ENCODE measurements at regions not wholly inside any gene's neighbourhood (a gene's known extent, or its start where the extent isn't known, plus 50 kb on each side); places are given as distances from the start of the nearest gene placed in this dataset.

DNA sequence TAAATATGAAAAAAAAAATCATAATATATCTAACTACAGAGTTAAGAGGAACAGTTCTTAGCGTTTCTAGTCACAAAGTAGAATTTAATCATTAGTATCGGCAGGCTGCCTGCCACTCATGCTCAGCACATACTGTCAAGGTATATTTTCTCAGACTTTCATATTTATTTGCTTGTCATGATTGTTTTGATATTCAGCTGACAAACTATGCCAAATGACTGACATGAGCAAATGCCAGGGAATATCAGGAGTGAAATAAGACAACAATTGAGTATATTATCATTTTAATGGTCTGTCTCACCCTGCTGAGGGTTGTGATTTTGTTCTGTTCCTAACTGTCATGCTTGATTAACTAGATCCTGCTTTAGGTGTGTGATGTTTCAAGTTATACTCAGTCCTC lies 395.0 kb upstream of the SPOCK3 start:
- TF ChIP-seq, protein P1, sequence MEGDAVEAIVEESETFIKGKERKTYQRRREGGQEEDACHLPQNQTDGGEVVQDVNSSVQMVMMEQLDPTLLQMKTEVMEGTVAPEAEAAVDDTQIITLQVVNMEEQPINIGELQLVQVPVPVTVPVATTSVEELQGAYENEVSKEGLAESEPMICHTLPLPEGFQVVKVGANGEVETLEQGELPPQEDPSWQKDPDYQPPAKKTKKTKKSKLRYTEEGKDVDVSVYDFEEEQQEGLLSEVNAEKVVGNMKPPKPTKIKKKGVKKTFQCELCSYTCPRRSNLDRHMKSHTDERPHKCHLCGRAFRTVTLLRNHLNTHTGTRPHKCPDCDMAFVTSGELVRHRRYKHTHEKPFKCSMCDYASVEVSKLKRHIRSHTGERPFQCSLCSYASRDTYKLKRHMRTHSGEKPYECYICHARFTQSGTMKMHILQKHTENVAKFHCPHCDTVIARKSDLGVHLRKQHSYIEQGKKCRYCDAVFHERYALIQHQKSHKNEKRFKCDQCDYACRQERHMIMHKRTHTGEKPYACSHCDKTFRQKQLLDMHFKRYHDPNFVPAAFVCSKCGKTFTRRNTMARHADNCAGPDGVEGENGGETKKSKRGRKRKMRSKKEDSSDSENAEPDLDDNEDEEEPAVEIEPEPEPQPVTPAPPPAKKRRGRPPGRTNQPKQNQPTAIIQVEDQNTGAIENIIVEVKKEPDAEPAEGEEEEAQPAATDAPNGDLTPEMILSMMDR (conservative IDR thresholded peaks at IDR 0.05; ENCODE audit: low read length): no peak
- no peak overlapping the region for H3K4me3 ChIP-seq (ENCODE audit: low read length)
- DNase-seq (ENCODE audit: low read depth): no peak

DNA sequence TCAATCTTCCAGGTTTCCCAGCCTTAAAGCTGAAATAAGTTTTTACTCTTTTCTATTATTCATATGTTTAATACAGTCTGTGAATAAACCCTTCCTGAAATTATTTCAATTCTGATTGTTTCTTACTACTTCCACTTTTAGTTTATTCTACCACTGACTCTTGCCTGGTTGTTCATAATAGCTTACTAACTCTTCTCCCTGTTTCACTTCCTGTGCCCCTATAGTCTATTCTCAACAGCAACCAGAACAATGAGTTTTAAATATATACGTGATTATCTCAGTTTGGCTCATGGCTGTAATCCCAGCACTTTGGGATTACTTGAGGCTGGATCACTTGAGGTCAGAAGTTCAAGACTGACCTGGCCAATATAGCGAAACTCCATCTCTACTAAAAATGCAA lies 408.0 kb upstream of the SPOCK3 start:
- TF ChIP-seq, protein P1 (conservative IDR thresholded peaks at IDR 0.05; ENCODE audit: low read length): no peak
- no peak for DNase-seq (ENCODE audit: low read depth)
- H3K4me3 ChIP-seq (ENCODE audit: low read length): no peak overlapping the region

DNA sequence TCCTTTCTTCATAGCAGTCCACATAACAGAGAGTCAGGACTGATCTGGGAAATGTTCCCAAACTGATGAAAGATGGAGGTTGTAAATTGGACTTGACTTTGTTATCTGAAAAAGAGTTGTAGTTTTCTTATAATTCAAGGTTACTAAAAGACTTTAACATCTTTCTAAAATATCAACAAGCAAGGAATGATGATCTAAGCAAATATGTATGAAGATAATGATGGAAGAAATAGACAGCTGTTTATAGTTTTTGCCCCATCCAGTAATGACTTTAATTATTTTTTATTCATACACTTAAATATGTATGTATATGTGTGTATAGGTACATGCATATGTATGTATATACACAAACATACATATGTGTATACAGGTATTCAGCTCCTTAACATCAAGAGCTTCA lies 411.1 kb upstream of the SPOCK3 start:
- TF ChIP-seq, protein P1 (conservative IDR thresholded peaks at IDR 0.05; ENCODE audit: low read length): no peak
- no peak overlapping the region for H3K4me3 ChIP-seq (ENCODE audit: low read length)
- no peak for DNase-seq (ENCODE audit: low read depth)

DNA sequence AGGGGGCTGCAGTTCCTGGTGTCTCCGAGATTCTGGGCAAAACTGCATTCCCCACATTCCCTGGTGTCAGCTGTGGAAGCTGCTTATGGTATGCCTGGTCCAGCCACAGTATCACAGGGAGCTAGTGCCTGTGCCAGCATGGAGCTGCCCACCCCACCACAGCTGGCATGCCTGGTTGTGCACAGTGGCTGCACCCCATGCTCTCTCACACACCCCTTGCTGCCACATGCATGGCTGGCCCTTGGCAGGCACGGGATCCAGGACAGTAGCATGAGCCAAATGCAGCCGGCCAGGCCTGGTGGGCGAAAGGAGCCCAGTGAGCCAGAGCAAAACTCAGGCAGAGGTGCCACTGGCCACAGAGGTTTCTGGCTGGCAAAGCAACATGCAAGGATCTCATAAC lies 418.0 kb upstream of the SPOCK3 start:
- TF ChIP-seq, protein P1 (conservative IDR thresholded peaks at IDR 0.05; ENCODE audit: low read length): no peak
- H3K4me3 ChIP-seq (ENCODE audit: low read length): no peak overlapping the region
- no peak for DNase-seq (ENCODE audit: low read depth)

DNA sequence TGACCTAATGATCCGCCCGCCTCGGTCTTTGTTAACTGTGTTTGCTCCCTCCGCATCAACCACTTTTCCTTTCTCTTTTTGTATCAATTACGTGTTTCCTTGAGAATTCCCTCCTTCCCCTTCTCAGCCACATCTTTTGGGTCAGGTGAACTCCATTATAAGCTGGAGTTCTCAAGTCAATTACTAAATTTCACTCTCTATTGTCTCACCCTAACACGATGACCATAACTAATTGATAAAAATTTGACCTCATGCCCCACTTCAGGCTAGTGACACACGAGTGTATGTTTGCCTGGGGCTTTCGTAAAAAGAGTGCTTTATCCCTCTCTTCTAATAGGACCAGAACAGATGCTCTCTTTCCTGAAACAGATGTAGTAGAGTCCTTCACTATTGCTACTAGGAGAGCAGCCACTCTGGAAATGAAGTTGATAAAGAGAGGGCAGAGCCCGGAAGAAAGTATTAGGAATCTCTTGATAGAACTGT lies 403.6 kb upstream of the ANXA10 start:
- no peak for DNase-seq (ENCODE audit: low read depth)
- no peak overlapping the region for H3K4me3 ChIP-seq (ENCODE audit: low read length)
- TF ChIP-seq, protein P1 (conservative IDR thresholded peaks at IDR 0.05; ENCODE audit: low read length): no peak

DNA sequence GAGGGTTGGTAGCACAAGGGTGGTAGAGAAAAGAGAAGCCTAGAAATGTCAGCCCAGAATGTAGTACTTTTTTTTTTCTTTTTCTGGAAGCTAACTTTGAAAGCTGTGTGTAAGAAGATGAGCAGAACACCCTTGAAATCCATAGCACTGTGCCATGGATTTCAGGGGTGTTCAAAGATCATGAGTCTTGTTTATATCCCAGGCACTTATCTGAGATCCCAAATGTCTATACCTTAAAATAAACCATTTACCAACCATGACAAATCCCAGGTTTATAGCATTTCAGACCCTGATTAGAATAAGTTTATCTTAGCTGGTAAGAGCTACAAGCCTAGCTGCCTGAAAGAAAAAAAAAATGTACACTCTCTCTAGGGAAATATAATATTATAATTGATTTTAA lies 389.9 kb upstream of the ANXA10 start:
- H3K4me3 ChIP-seq (ENCODE audit: low read length): no peak overlapping the region
- TF ChIP-seq, protein P1 (conservative IDR thresholded peaks at IDR 0.05; ENCODE audit: low read length): no peak
- no peak for DNase-seq (ENCODE audit: low read depth)

DNA sequence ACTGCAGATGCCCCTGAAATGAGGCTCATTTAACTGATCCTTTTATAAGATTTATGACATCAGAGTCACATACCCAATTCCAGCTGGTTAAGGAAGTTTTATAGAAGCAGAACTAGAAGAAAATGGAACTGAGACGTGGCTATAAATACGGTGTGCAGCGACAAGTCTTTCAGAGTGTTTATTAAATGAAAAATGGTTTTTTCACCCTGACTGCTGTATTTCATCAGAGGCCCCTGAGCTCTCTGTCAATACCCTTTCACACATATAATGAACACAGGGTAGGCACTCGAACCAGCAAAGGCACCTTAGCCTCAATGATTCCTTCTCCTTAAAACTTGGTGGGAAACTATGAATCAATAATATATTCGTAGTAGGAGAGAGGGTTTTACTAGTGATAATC lies 380.8 kb upstream of the ANXA10 start:
- no peak for DNase-seq (ENCODE audit: low read depth)
- TF ChIP-seq, protein P1 (conservative IDR thresholded peaks at IDR 0.05; ENCODE audit: low read length): no peak
- no peak overlapping the region for H3K4me3 ChIP-seq (ENCODE audit: low read length)
